Neuronal stem cell (in vitro differentiated cells): ENCODE measurements at regions not wholly inside any gene's neighbourhood (a gene's known extent, or its start where the extent isn't known, plus 50 kb on each side); places are given as distances from the start of the nearest gene placed in this dataset.

Experiments used
- DNase-seq: peaks from one replicate; pipeline ENCODE4 v3.0.0-alpha.2; 2013; ENCODE audit warnings: low spot score
- H2AFZ ChIP-seq: one replicate; pipeline ENCODE4 v1.6.1; 2013; ENCODE audit warnings: mild to moderate bottlenecking, low read length, inconsistent platforms
- H2AK5ac ChIP-seq: 2 replicates; pipeline ENCODE4 v1.6.1; 2013; ENCODE audit warnings: low read depth, mild to moderate bottlenecking, inconsistent platforms, low read length, moderate library complexity, mixed read lengths
- H2BK120ac ChIP-seq: 2 replicates; pipeline ENCODE4 v1.6.1; 2013; ENCODE audit warnings: low read depth, mild to moderate bottlenecking, inconsistent platforms, low read length, moderate library complexity, mixed read lengths
- H2BK12ac ChIP-seq: one replicate; pipeline ENCODE4 v1.6.1; 2013; ENCODE audit warnings: low read length, inconsistent platforms
- H2BK15ac ChIP-seq: 2 replicates; pipeline ENCODE4 v1.6.1; 2013; ENCODE audit warnings: mild to moderate bottlenecking, low read length, inconsistent platforms, mixed read lengths
- H2BK5ac ChIP-seq: one replicate; pipeline ENCODE4 v1.6.1; 2013; ENCODE audit warnings: inconsistent platforms, mild to moderate bottlenecking, low read length, moderate library complexity
- H3K14ac ChIP-seq: one replicate; pipeline ENCODE4 v1.6.1; 2013; ENCODE audit warnings: low read length, inconsistent platforms
- H3K18ac ChIP-seq: 2 replicates; pipeline ENCODE4 v1.6.1; 2013; ENCODE audit warnings: low read length, inconsistent platforms
- H3K23ac ChIP-seq: 2 replicates; pipeline ENCODE4 v1.6.1; 2013; ENCODE audit warnings: low read depth, mild to moderate bottlenecking, mixed read lengths, low read length, inconsistent platforms; ENCODE audit not compliant: poor library complexity
- H3K27ac ChIP-seq: replicated peaks from 3 replicates; pipeline ENCODE4 v1.5.1; 2013; ENCODE audit warnings: low read length, inconsistent platforms
- H3K27me3 ChIP-seq, 3 experiments: 2 replicates each; pipeline ENCODE4 v1.6.1; 2013; ENCODE audit warnings: low read length in 3 of 3, mild to moderate bottlenecking in 2 of 3, inconsistent platforms in 1 of 3, low read depth in 1 of 3, mixed read lengths in 1 of 3, moderate library complexity in 1 of 3; ENCODE audit not compliant: control insufficient read depth in 3 of 3, insufficient read depth in 3 of 3
- H3K36me3 ChIP-seq, 2 donors: replicated peaks in 1 of 2; 2 replicates each; pipeline ENCODE4 v1.6.1; 2013; ENCODE audit warnings: low read length in 2 of 2; ENCODE audit not compliant: control insufficient read depth in 2 of 2, insufficient read depth in 2 of 2
- H3K4ac ChIP-seq: 2 replicates; pipeline ENCODE4 v1.6.1; 2013; ENCODE audit warnings: inconsistent platforms, mild to moderate bottlenecking, low read length, moderate library complexity
- H3K4me1 ChIP-seq, 2 donors: 1 replicate in 1 of 2; 2 replicates in 1 of 2; pipeline ENCODE4 v1.6.1; 2013; ENCODE audit warnings: low read length in 2 of 2, low read depth in 1 of 2; ENCODE audit not compliant: control insufficient read depth in 2 of 2, insufficient read depth in 1 of 2
- H3K4me2 ChIP-seq: one replicate; pipeline ENCODE4 v1.6.1; 2013; ENCODE audit warnings: mild to moderate bottlenecking, low read length, inconsistent platforms; ENCODE audit not compliant: insufficient read depth, poor library complexity, severe bottlenecking
- H3K4me3 ChIP-seq, 2 donors: 2 replicates each; pipeline ENCODE4 v1.5.1; 2013; ENCODE audit warnings: low read length in 2 of 2, mild to moderate bottlenecking in 2 of 2, inconsistent platforms in 1 of 2, moderate library complexity in 1 of 2
- H3K79me1 ChIP-seq: one replicate; pipeline ENCODE4 v1.6.1; 2013; ENCODE audit warnings: low read depth, mild to moderate bottlenecking, inconsistent platforms, low read length, moderate library complexity
- H3K9ac ChIP-seq: one replicate; pipeline ENCODE4 v1.6.1; 2013; ENCODE audit warnings: mild to moderate bottlenecking, low read depth, low read length, inconsistent platforms; ENCODE audit not compliant: poor library complexity
- H3K9me3 ChIP-seq, 2 donors: replicated peaks in 1 of 2; 2 replicates each; pipeline versions ENCODE3 to v1.6.1; 2013; ENCODE audit warnings: low read length in 2 of 2, mild to moderate bottlenecking in 2 of 2, inconsistent platforms in 1 of 2, low read depth in 1 of 2, mixed read lengths in 1 of 2, moderate library complexity in 1 of 2; ENCODE audit not compliant: control insufficient read depth in 2 of 2, insufficient read depth in 1 of 2
- H4K8ac ChIP-seq: one replicate; pipeline ENCODE4 v1.6.1; 2013; ENCODE audit warnings: low read depth, mild to moderate bottlenecking, inconsistent platforms, low read length, moderate library complexity
- H4K91ac ChIP-seq: one replicate; pipeline ENCODE4 v1.6.1; 2013; ENCODE audit warnings: low read length, low read depth, mild to moderate bottlenecking, inconsistent platforms; ENCODE audit not compliant: poor library complexity
- WGBS, 2 donors: extraction: QIAGEN DNeasy Blood & Tissue Kit; methylation state at CpG; one replicate each; pipeline ENCODE4 v1.1.7; 2013; ENCODE audit warnings: missing lambda C conversion rate in 2 of 2, mixed read lengths in 1 of 2; ENCODE audit not compliant: insufficient read length in 2 of 2, insufficient replicate concordance in 1 of 2; ENCODE audit errors: extremely low coverage in 2 of 2; 5-methylcytosine and 5-hydroxymethylcytosine counted together

DNA sequence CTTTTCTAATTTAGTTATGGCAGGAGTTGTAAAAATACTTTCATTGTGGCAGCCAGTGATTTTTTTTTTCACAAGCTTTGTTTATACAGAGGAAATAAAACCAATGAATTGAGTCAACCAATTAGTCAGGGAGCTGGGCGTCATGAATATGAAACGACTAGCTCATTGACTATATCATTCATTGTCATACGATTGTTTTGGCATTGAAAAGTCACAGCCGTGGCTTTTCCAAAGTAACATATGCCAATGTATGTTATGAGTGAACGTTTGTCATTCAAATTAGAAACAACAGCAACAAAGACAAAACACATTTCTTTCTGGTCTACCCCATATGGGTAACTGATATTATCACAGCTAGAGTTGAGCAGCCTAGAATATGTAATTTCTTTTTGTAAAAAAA, 810.6 kb downstream of the EPHA7 start:
- H3K23ac ChIP-seq = no peak overlapping the region
- no peaks in the 10 kb centered on the region for H3K36me3 ChIP-seq
- H3K4me3 ChIP-seq = no peak overlapping the region
- H2BK5ac ChIP-seq = no peak overlapping the region
- no peak overlapping the region for H2BK12ac ChIP-seq
- H3K9me3 ChIP-seq = no peaks in the 10 kb centered on the region
- no peak overlapping the region for H2AK5ac ChIP-seq
- no CpG with 5 or more reads among the region's 5 CpGs for WGBS, 2 donors
- no peak overlapping the region for H3K9ac ChIP-seq
- no peak overlapping the region for H3K27ac ChIP-seq
- no peak for DNase-seq
- H3K27me3 ChIP-seq = no peaks in the 10 kb centered on the region
- no peak overlapping the region for H2BK15ac ChIP-seq
- H2BK120ac ChIP-seq = no peak overlapping the region
- no peak overlapping the region for H3K4me2 ChIP-seq
- no peak overlapping the region for H4K91ac ChIP-seq
- no peak overlapping the region for H4K8ac ChIP-seq
- no peaks in the 10 kb centered on the region for H3K4me1 ChIP-seq
- H3K79me1 ChIP-seq = no peaks in the 10 kb centered on the region
- H3K4ac ChIP-seq = no peak overlapping the region
- H3K18ac ChIP-seq = no peak overlapping the region
- no peak overlapping the region for H2AFZ ChIP-seq
- no peak overlapping the region for H3K14ac ChIP-seq

DNA sequence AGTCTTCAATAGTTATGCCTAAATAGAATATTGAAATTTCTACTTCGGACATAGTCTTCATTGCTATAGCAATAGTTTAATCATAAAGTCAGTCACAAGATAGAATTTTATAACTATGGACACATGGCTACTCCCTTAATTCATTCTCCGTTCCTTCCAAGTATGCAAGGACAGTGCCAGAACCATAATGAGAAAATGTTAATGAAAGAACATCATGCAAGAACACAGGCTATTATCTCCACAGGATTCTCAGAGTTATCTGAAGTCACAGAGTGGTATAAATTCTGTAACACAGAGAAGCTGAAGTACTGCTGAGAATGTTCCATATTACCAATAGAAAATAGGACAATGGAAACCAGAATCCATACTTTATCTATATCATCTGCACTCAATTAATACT, 826.2 kb downstream of the EPHA7 start:
- no peaks in the 10 kb centered on the region for H3K79me1 ChIP-seq
- H3K4me2 ChIP-seq = no peak overlapping the region
- H2AK5ac ChIP-seq = no peak overlapping the region
- no peak overlapping the region for H2BK120ac ChIP-seq
- no peak overlapping the region for H2BK15ac ChIP-seq
- no peak overlapping the region for H2BK5ac ChIP-seq
- no peak overlapping the region for H3K9ac ChIP-seq
- H3K4ac ChIP-seq = no peak overlapping the region
- no peaks in the 10 kb centered on the region for H3K4me1 ChIP-seq
- no peak overlapping the region for H2AFZ ChIP-seq
- no peak overlapping the region for H3K23ac ChIP-seq
- no peaks in the 10 kb centered on the region for H3K9me3 ChIP-seq
- no peak overlapping the region for H3K4me3 ChIP-seq
- no peaks in the 10 kb centered on the region for H3K36me3 ChIP-seq
- WGBS, 2 donors = no CpG with 5 or more reads among the region's 2 CpGs
- no peak for DNase-seq
- H3K14ac ChIP-seq = no peak overlapping the region
- no peak overlapping the region for H4K8ac ChIP-seq
- H4K91ac ChIP-seq = no peak overlapping the region
- H3K18ac ChIP-seq = no peak overlapping the region
- H3K27me3 ChIP-seq = no peaks in the 10 kb centered on the region
- no peak overlapping the region for H3K27ac ChIP-seq
- no peak overlapping the region for H2BK12ac ChIP-seq

DNA sequence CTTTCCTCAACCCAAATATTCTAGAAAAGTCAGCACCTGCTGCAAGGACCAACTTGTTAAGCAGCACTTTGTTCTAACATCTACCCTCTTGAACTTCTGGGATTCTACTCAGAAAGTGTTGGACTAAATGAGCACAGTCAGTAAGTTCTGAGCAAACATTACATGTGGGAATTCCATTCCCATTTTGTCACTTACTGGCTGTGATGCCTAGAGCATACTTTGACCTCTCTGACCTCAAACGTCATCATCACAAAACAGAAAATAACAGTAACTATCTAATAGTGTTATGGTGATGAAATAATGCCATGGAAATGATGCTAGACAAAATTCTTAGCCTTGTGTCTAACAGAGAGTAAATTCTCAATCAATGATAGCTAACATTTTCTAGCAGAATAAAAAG, 829.4 kb downstream of the EPHA7 start:
- no peak overlapping the region for H3K4ac ChIP-seq
- H3K36me3 ChIP-seq = no peaks in the 10 kb centered on the region
- no CpG with 5 or more reads among the region's 1 CpG for WGBS, 2 donors
- H3K9ac ChIP-seq = no peak overlapping the region
- no peak overlapping the region for H2BK12ac ChIP-seq
- no peak overlapping the region for H3K4me3 ChIP-seq
- H3K18ac ChIP-seq = no peak overlapping the region
- no peak overlapping the region for H2AFZ ChIP-seq
- no peak overlapping the region for H3K27ac ChIP-seq
- no peak overlapping the region for H4K91ac ChIP-seq
- DNase-seq = no peak
- no peaks in the 10 kb centered on the region for H3K9me3 ChIP-seq
- H2AK5ac ChIP-seq = no peak overlapping the region
- H3K27me3 ChIP-seq = no peaks in the 10 kb centered on the region
- no peak overlapping the region for H2BK15ac ChIP-seq
- H3K79me1 ChIP-seq = no peaks in the 10 kb centered on the region
- no peak overlapping the region for H4K8ac ChIP-seq
- no peak overlapping the region for H2BK5ac ChIP-seq
- H3K14ac ChIP-seq = no peak overlapping the region
- no peak overlapping the region for H3K23ac ChIP-seq
- no peaks in the 10 kb centered on the region for H3K4me1 ChIP-seq
- H3K4me2 ChIP-seq = no peak overlapping the region
- no peak overlapping the region for H2BK120ac ChIP-seq

DNA sequence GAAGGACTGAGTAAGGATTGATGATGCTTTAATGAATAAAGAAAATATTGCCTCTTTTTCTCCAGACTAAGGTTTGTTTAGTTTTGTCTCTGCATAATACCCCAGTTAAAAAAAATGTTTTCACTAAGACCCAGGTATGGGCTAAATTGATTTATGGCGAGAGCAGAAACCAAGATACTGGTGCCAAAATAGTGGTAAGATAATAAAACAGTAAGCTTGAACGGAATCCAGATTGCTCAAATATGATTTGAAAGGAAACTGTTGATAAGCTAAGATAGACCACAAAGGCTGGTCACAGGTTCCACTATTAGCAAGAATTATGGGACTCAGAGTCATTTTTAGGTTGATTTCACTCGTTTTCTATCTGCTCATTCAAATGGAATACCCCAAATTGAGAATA, 831.2 kb downstream of the EPHA7 start:
- Histone ChIP-seq H3K79me1 (no peaks in the 10 kb centered on the region), H2BK12ac (no peak overlapping the region), H3K4ac (no peak overlapping the region), H2AK5ac (no peak overlapping the region), H3K18ac (no peak overlapping the region), H4K8ac (no peak overlapping the region), H3K14ac (no peak overlapping the region), H3K4me2 (no peak overlapping the region), H3K27me3 (no peaks in the 10 kb centered on the region), H3K4me3 (no peak overlapping the region), H3K9ac (no peak overlapping the region), H4K91ac (no peak overlapping the region), H2BK120ac (no peak overlapping the region), H2BK5ac (no peak overlapping the region), H3K4me1 (no peaks in the 10 kb centered on the region), H3K27ac (no peak overlapping the region), H3K36me3 (no peaks in the 10 kb centered on the region), H3K23ac (no peak overlapping the region), H2BK15ac (no peak overlapping the region), H2AFZ (no peak overlapping the region), H3K9me3 (no peaks in the 10 kb centered on the region)
- WGBS, 2 donors = no CpG with 5 or more reads among the region's 3 CpGs
- DNase-seq = no peak
